ENCODE measurements at regions not wholly inside any gene's neighbourhood (a gene's known extent, or its start where the extent isn't known, plus 50 kb on each side); places are given as distances from the start of the nearest gene placed in this dataset.

GRCh38 chr2:64204703-64205102, 60.5 kb upstream of the PELI1 start:
- Mint-ChIP-seq H3K36me3 (peaks cover 4% of the 10 kb centered on the region), H3K27ac (peak overlapping the region; percentile 99)
- TF ChIP-seq CTCF (conservative IDR thresholded peaks at IDR 0.05) = no peak

GRCh38 chr2:64205415-64205814, 61.2 kb upstream of the PELI1 start:
- Mint-ChIP-seq H3K36me3 (peaks cover 4% of the 10 kb centered on the region), H3K27me3 (no peaks in the 10 kb centered on the region), H3K9me3 (peaks cover 5% of the 10 kb centered on the region), H3K27ac (peak overlapping the region; percentile 99), H3K4me1 (ENCODE audit: unreplicated experiment) (peaks cover 38% of the 10 kb centered on the region), H3K4me3 (no peak overlapping the region)
- TF ChIP-seq CTCF (conservative IDR thresholded peaks at IDR 0.05) = no peak
- DNase-seq (ENCODE audit: extremely low spot score, unreplicated experiment) = no peak

More at GRCh38 chr2:64204703-64205102, 60.5 kb upstream of the PELI1 start:
- no peaks in the 10 kb centered on the region for H3K27me3 Mint-ChIP-seq
- peaks cover 38% of the 10 kb centered on the region for H3K4me1 Mint-ChIP-seq (ENCODE audit: unreplicated experiment)
- peaks cover 5% of the 10 kb centered on the region for H3K9me3 Mint-ChIP-seq
- no peak for DNase-seq (ENCODE audit: extremely low spot score, unreplicated experiment)
- H3K4me3 Mint-ChIP-seq = peak overlapping the region; percentile 79

- DNase-seq (ENCODE audit: extremely low spot score, unreplicated experiment) = no peak
- Mint-ChIP-seq H3K4me3 (no peak overlapping the region), H3K36me3 (no peaks in the 10 kb centered on the region), H3K27me3 (no peaks in the 10 kb centered on the region), H3K9me3 (peaks cover 3% of the 10 kb centered on the region), H3K4me1 (ENCODE audit: unreplicated experiment) (peaks cover 36% of the 10 kb centered on the region), H3K27ac (no peak overlapping the region)
- no peak for TF ChIP-seq CTCF (conservative IDR thresholded peaks at IDR 0.05)
Measured at GRCh38 chr2:64207573-64207972, 63.4 kb upstream of the PELI1 start.

- Mint-ChIP-seq H3K4me3 (peak overlapping the region; percentile 6), H3K27me3 (no peaks in the 10 kb centered on the region), H3K27ac (peak overlapping the region; percentile 85), H3K9me3 (peaks cover 3% of the 10 kb centered on the region), H3K36me3 (no peaks in the 10 kb centered on the region), H3K4me1 (ENCODE audit: unreplicated experiment) (peaks cover 31% of the 10 kb centered on the region)
- DNase-seq (ENCODE audit: extremely low spot score, unreplicated experiment) = no peak
- no peak for TF ChIP-seq CTCF (conservative IDR thresholded peaks at IDR 0.05)
Measured at GRCh38 chr2:64210816-64211215, 66.6 kb upstream of the PELI1 start.

GRCh38 chr2:64211276-64211921, 67.2 kb upstream of the PELI1 start:
- Mint-ChIP-seq H3K4me1 (ENCODE audit: unreplicated experiment) (peaks cover 31% of the 10 kb centered on the region), H3K27ac (peak overlapping the region; percentile 85), H3K9me3 (peaks cover 3% of the 10 kb centered on the region), H3K4me3 (no peak overlapping the region), H3K27me3 (no peaks in the 10 kb centered on the region), H3K36me3 (no peaks in the 10 kb centered on the region)
- no peak for DNase-seq (ENCODE audit: extremely low spot score, unreplicated experiment)
- TF ChIP-seq CTCF (conservative IDR thresholded peaks at IDR 0.05) = no peak

Measured in type B pancreatic cell (in vitro differentiated cells).